ENCODE measurements at regions not wholly inside any gene's neighbourhood (a gene's known extent, or its start where the extent isn't known, plus 50 kb on each side); places are given as distances from the start of the nearest gene placed in this dataset.
"Not testable (repeated sequence)": the region's sequence is repeated elsewhere in the genome, so short reads cannot be mapped to it uniquely, and the experiment has no call there.

DNA sequence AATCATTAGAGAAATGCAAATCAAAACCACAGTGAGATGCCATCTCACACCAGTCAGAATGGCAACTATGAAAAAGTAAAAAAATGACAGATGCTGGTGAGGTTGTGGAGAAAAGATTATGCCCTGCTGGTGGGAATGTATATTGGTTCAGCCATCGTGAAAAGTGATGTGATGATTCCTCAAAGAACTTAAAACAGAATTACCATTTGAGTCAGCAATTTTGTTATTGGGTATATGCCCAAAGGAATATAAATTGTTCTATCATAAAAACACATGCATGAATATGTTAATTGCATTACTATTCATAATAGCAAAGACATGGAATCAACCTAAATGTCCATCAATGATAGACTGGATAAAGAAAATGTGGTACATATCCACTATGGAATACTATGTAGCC, 115.1 kb upstream of the OR4E1 start:
- TF ChIP-seq, protein P1, sequence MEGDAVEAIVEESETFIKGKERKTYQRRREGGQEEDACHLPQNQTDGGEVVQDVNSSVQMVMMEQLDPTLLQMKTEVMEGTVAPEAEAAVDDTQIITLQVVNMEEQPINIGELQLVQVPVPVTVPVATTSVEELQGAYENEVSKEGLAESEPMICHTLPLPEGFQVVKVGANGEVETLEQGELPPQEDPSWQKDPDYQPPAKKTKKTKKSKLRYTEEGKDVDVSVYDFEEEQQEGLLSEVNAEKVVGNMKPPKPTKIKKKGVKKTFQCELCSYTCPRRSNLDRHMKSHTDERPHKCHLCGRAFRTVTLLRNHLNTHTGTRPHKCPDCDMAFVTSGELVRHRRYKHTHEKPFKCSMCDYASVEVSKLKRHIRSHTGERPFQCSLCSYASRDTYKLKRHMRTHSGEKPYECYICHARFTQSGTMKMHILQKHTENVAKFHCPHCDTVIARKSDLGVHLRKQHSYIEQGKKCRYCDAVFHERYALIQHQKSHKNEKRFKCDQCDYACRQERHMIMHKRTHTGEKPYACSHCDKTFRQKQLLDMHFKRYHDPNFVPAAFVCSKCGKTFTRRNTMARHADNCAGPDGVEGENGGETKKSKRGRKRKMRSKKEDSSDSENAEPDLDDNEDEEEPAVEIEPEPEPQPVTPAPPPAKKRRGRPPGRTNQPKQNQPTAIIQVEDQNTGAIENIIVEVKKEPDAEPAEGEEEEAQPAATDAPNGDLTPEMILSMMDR (conservative IDR thresholded peaks at IDR 0.05), result not testable (repeated sequence)
- not testable (repeated sequence) for TF ChIP-seq EZH2 (IDR thresholded peaks at IDR 0.05; ENCODE audit: low read depth)

Data from PC-9 (cell line).